ENCODE measurements at regions not wholly inside any gene's neighbourhood (a gene's known extent, or its start where the extent isn't known, plus 50 kb on each side); places are given as distances from the start of the nearest gene placed in this dataset.

DNA sequence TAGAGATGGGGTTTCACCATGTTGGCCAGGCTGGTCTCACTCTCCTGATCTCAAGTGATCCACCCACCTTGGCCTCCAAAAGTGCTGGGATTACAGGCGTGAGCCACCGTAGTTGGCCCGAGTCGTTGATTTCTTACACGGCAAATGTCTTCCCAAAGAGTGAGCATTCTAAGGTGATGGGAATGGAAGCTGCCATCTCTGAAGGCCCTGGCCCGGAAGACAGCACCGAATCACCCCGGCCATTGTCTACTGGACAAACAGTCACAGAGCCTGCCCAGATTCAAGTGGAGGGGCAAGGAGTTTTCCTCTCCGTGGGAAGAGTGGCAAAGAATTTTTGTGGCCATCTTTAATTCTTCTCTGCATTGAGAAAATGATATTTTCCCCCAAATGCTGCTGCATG, 92.1 kb upstream of the AJAP1 start:
- no peak for DNase-seq

DNA sequence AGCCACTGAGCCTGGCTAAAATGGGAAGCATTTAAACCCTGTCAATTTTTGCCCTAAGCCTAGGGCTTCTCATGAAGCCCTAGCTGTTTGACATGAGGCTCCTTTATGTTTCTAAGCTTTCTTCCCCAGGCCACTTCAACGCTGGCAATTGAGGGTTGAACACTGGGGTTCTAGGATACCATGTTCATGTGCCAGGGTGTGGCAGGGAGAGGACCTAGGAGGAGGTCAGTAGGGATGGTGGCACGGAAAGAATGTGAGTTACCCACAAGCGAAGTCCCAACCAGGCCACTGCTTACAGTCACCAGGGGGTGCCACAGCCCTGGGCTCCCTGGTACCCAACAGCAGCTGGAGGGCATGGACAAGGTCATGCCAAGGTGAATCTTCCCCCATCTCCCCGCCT, 90.8 kb upstream of the AJAP1 start:
- no peak for DNase-seq

DNA sequence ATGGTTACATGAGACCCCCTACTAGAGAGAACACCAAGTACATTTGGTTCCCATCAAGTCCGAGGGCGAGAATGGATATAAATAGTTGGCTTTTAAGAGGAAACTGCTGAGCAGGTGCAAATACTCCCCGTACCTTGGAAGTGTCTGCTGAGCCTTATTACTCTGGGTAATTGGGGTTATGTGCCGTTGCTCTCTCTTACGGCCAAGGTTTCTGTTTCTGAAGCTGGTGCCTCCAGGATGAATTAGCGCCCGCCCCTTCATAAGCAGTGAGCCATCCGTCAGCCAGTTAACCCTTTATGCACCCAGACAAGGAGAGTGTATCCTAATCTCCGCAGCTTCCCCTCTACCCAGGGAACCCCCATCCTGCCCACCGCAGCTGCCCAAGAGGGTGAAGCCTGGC, 90.4 kb upstream of the AJAP1 start:
- DNase-seq, result no peak

DNA sequence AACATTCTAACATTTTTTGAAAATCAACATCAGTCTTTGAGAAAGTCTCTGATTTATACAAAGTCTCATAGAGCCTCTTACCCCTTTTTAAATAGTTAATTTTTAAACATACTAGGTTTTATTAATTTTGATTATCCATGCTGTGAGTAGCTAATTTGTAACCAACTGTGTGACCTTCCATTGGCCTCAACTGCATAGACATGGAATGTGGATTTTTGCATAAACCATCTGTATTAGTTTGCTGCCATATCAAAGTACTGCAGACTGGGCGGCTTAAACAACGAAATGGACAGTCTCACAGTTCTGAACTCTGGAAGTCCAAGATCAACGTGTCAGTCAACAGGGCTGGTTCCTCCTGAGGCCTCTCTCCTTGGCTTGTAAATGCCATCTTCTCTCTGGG, 89.2 kb upstream of the AJAP1 start:
- no peak for DNase-seq

DNA sequence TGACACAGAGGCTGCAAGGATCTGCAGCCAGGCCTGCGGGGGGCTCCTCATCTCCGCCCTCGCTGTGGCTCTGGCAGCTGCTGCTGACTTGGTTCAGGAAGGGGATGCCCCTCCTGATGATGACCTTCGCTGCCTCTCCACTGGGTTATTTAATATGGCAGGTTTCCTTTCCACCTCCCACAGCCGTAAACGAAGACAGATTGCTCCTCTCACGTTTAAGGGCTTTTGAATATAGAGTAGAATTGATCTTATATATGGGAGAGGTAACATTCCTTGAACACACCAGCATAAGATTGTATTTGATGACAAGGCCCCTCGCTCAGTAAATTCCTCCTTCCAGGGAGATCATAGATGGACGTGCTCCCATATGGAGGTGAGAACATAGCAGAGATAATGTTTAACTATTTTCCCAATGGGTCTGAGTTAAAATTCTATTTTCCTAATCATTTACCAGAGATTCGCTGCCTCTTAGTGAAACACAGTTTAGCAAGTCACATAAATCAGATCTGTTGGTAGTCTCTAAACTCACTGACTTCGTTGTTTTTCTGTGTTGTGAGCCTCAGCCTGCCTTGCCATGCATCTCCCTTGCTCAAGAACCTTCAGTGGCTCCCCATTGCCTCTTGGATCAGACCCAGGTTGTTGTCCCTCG, 88.5 kb upstream of the AJAP1 start:
- DNase-seq, result no peak

DNA sequence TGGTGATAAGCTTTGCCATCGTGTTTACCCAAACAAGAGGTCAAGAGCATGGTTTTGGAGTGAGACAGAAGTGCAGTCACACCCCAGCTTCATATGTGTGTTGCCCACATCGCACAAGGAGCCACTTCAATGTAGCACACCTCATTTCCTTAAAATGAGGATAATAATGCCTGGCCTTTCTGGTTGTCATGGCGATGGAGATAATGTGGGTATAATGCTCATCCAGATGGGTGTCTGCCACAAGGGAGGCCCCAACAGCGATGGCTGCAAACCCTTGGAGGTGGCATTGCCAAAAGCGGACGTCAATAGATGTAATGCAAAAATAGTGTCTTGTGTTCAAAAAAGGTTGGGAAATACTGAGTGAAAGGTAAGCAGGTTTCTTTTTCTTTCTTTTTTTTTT, 83.1 kb upstream of the AJAP1 start:
- no peak for DNase-seq

DNA sequence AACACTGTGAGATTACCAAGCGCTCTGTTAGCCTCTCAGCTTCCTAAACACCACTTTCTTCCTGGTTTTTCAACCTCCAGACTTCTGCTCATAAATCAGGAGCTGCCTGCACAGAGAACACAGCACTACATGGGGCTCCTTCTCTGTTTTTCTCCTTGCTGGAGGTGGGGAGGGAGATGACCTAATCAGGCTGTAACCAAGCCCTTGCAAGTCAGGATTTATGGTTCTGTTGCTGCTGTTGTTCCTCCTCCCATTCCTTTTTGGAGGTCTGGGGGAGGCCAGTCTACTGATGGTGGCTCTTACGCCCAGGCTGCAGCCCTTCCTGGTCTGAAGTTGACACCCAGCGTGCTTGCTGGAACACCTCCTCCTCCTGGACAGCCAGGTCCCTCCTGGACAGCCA, 80.9 kb upstream of the AJAP1 start:
- DNase-seq, result no peak

DNA sequence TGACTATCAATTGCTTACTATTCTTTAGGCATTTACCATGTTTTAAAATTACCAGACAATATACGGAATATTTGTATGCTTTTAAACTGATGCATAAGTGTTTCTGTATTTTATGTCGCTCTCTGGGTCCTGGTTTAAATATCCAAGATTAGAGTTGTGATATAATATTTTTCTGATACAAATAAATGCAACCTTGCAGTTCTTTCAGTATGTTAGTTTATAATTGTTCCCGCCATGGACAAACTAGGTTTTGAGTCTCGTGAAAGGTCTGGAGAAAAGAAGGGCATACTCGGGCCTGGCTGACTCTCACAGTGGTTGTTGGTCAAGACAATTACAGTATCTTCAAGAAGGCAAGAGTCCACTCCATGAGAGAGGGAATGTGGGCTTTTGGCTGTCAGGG, 72.6 kb upstream of the AJAP1 start:
- DNase-seq, result no peak

DNA sequence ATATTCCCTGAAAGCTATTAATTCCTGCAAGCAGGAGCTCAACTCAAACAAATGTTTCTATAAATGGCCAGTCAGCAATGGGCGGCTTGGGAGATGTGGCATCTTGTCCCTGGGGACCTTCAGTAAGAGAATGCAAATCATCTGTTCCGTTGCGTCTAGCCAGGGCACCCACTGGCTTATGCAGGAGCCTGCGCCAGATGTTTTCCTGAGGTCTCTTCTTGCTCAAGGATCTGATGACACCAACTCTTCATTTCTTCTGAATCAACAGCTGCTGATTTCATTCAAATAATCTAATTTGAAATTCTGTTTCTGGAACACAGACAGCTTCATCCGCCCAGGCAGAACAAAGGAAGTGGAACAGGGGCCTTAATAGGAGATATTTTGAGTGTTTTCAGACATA, 70.0 kb upstream of the AJAP1 start:
- no peak for DNase-seq

DNA sequence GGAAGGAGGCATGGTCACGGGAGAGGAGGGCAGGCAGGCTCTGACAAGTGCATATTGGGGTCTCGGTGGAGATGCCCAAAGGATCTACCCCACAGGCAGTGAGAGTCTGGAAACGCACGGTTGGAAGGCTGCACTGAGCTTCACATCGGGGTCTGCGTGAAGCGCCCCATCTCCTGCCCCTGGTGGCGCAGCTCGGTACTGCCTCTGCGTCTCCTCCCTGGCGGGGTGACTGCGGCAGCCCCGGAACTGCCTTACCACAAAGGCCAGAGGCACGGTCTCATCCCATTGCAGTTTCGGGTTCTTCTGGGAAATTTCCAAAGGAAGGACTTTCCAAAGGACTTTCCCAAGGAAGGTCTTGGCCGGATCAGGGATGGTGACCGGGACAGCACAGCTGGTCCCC, 69.2 kb upstream of the AJAP1 start:
- no peak for DNase-seq

DNA sequence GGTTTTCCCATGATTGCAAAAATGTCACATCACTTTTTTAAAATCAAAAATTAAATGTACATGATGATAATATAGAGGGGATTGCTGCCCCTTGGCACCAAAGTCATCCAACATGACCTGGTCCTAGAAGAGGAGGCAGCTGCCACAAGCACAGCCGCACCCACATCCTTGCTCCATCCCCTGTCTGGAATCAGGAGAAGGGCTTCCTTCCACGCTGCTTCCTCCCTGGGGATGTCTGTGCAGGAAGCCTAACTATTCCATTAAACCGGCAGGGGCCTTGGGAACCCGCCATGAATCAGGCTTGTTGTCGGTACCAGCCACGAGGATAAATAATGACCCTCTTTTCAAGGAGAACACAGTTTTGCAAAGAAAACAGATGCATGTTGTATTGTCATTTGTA, 68.7 kb upstream of the AJAP1 start:
- DNase-seq, result no peak

DNA sequence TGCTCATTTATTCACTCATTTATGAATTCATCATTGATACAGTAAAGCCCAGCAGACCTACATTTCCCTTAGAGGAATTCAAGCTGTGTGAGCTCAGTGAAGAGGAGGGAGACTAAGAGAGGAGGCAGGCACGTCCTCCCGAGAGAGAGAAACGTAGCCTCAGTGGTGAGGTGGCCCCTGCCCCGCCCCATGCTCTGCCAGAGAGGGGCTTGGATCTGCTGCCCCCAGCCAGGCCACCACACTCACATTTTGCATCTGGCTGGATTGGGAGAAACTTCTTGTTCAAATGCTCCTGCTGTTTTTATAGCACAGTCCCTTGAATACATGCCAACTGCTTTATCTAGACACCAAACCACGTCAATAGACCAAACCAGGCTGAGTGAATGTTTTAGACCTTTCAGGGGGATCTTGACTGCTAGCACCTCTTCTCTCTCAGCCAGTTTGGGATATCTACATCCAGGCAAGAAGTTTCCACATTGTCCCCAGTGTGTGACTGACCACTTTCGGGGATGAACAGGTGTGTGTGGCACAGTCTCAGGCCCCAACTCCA, 67.7 kb upstream of the AJAP1 start:
- no peak for DNase-seq

DNA sequence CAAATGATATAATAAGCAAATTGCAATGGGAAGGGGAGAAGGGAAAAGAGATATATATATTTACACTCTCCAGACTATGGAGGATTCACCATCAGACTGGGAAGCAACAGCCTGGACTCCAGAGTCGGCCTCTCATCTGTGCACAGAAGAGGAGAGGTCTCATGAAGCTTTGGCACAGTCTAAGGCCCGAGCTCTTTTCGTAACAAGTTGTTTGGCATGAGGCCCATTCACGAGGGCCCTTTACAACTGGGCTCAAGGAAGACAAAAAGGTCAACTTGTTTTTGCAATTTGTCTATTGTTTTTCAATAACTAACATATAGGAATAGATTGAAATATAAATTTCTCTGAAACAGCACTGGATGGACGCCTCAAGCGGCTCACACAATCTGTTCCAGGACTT, 66.7 kb upstream of the AJAP1 start:
- DNase-seq, result no peak

DNA sequence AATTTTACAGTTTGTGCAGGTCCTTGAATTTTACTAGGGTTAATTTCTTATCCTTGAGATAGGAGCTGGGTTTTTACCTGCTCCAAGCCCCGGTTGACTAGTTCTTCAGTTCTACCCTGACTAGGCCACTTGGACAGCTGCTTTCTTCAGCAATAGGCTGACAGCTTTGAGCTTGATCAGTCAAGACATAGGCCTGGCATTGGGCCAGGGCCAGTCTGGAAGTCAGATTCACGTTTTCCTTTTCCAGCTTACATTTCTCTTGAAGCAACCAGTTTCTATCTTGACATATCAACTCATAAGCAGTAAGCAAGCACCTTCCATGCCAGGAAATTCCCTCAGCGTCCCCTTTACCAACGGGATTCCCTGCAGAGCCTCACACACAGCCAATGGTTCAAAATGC, 63.7 kb upstream of the AJAP1 start:
- no peak for DNase-seq

DNA sequence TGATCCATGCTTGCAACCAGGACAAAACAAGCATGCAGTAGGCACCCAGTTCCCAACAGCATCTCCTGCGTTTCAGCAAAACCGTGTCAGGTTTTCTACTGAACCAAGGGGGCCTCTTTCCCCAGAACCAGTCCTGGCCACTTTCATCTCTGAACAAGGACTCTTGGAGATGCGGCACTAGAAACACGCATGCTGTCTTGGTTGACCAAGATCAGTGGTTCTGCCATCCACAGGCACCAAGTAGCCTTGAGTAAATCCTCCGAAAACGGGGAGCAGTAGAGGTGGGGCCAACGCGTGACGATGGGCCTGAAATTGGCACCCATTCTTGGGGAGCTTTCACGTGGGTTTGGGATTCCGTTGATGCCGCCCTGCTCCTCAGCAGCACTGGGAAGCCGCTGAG, 62.5 kb upstream of the AJAP1 start:
- no peak for DNase-seq

DNA sequence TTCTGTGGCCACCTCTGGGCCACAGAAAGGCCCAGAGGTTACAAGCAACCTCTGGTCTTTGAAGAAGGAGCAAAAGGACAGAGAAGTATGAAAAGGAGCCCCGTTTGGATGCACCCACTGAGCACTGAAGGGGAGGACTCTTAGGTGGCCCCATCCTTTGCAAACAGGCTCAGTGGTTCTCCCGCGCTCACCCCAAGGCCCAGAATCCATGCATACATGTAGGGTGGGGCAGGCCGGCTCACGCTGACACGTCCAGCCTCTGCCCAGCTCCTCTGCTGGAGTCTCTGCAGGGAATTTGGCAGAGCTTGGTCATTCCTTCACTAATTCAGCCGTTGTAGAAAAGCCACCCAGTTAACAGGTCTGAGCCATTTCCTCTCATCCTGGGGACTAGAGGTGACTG, 61.3 kb upstream of the AJAP1 start:
- DNase-seq, result no peak

DNA sequence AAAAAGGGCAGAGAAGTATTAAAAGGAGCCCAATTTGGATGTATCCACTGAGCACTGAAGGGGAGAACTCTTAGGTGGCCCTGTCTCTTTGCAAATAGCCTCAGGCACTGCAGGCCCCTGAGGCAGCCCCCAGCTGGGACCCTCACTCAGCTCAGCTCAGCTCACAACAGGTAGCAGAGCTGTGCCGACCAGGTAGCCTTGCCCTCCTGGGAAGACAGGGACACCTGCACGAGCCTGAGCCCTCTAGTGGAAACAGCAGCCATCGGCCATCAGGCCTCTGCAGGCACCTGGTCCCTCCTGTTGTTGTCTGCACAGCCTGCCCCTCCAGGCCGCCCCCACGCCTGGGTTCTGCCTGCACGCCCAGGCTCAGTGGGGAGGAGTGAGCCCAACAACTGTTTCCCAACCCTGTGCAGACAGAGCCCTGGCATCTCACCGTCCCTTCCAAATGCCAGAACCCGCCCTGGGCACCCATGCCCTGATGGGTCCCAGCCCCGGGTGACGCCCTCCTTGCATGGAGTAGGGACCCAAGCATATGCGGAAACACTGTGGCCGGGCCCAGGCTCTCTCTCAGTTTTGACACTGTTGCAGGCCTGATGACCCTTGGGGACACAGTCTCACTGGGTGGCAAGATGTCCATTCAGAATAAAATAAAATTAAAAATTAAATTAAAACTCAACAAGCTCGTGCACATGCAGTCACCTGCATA, 60.0 kb upstream of the AJAP1 start:
- no peak for DNase-seq

DNA sequence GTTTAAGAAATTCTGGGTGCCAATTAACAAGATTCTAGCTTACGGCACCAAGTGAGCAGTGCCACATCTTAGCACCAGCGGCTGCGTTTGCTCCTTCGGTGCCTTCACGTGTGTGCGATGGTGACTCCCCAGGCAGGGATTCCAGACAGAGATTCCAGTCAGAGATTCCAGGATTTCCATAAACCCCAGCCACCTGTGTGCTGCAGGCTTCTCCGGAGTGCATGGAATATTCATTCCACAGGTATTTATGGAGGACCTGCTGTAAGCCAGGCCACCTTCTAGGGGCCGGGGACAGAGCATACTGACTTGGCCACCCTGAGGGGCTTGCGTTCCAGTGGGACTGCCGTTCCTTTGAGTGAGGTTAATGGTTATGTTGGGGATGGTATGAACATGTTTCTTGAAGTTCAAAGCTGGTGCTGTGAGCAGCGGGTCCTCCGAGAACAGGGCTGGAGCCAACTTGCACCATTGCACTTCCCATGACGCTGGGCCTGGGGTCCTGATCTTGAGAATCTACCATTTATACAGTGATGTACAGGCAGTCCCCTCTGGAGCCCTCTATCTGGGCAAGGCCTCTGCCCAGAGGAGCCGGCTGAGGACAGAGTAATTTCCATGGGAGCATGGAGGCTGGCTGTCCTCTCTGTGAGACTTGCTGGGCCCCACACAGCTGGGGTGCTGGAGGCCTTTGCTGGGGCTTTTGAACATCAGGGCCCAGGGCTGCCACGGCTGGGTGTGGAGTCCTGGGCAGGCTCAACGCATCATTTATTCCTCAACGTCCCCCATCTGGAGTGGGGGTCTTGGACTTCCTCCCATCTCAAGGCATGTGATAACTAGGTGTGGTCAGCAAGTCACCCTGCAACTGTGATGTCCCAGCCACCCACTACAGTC, 58.8 kb upstream of the AJAP1 start:
- no peak for DNase-seq

DNA sequence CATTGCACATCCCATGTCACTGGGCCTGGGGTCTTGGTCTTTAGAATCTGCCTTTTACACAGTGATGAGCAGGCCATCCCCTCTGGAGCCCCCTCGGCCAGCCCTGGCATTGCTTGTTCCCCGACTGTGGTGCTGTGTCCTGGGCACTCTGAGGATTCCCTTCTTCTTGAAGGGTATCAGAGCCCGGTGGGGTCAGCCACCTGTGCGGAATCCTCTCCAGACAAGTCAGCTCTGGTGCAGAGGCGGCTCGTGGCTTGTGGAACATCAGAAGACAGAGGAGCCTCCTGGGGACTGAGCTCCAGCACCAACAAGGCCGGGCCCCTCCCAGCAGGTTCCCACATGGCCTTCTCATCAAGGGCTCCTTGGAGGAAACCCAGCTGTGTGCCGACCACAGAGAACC, 57.9 kb upstream of the AJAP1 start:
- DNase-seq, result no peak

DNA sequence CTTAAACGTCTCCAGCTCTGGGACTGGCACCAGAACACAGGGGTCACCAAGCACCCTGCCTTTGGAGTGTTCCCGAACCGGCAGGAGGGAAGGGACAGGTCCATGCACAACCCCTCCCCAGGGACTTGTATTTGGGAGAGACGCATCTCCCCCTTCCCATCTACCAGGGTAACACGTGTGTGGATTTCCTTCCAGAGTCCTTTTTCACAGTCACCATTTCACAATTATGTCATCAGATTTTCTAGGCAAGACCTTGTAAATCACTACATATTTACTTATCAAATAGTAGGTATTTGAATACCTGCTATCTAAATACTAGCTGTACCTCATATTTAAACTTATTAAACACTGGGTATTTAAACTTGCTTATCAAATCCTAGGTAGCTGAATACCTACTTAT, 57.4 kb upstream of the AJAP1 start:
- no peak for DNase-seq

DNA sequence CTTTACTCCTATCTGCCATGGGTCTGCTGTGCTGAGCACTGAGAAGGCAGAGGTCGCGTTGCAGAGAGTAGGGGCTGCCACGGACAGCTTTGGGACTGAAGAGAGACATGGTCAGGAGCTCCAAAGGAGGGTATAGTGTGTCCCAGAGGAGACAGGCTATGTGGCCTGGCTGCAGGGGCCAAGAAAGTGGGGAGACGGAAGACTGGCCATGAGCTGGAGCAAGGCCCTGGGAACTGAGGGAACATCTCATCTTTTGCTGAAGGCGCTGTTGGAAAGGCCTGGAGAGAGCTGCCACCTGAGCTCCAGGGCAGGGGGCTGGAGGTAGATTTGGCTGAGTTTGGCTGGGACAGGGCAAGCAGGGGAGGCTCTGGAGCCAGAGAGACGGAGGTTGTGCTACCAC, 55.8 kb upstream of the AJAP1 start:
- no peak for DNase-seq

DNA sequence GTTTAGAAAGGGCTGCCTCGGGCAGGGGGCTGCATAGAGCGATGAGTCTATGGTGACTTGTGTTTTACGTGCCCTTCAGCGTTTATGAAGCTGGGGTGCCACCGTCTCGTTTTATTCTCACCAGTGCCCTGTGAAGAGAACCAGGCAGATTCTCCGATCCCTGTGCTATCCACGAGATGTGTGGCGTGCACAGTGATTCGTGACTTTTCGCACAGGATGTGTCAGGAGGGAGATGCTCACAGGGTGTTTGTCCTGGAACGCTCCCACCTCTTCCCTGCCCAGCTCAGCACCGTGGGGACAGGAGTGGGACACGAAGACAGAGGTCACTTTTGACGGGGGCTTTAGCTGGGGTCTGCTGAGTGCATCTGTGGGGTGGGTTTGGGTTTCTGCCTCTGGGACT, 54.9 kb upstream of the AJAP1 start:
- no peak for DNase-seq

DNA sequence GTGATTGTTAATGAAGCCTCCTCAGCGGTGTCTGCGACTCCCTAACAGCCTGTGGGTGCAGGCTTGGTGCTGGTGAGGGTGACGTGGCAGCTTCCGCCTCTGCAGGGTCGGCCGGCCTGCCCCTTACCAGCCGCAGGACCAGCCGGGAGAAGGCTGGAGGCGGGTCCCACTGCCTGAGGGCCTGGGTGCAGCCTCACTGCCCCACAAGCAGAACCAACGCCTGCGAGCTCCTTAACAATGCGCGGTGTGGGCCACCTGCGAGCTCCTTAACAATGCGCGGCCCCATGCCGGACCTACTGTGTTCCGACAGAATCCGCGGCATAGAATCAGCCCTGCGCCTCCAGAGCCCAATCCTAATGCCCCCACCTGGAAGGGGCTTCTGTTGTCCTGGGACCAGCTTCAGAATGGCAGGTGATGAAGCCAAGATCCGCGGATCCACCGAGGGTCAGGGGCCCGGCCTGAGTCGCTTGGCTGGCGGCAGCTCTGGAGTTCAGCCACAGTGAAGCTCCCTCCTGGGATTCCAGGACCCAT, 54.4 kb upstream of the AJAP1 start:
- no peak for DNase-seq
